ENCODE measurements at regions not wholly inside any gene's neighbourhood (a gene's known extent, or its start where the extent isn't known, plus 50 kb on each side); places are given as distances from the start of the nearest gene placed in this dataset.
"Not testable (repeated sequence)": the region's sequence is repeated elsewhere in the genome, so short reads cannot be mapped to it uniquely, and the experiment has no call there.

DNA sequence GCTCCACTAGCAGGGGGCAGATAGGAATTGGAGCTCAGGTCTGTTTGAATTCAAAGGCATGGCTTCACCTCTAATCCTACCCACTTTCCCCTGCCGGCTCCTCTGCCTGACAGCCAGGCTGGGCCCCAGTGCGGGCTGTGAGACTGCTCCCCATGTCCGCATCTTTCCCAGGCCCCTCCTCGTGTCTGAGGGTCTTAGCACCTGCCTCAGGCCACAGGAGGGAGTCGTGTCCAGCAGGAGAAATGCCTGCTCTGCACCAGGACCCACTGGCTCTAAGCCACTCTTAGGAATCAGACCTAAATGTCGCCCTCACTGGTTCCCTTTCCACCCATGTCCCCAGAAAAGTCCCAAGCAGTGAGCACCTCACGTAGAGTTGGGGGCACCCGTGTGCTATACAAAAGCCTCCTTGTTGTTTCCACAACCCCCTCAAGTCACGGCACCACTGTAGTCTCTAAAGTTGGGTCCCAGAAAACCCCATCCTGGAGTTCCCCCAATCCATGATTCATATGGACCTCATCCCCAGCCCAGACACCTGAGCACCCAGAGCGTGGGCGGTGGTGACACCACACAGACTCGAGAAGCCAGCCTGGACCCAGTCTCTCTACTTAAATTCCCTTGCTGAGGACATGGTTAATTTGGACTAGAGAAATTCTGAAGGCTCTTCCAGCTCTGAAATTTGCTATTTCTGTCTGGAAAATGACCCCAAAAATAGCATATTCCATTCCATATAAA lies 466.4 kb upstream of the ZMIZ1 start:
- TF ChIP-seq, protein P1, sequence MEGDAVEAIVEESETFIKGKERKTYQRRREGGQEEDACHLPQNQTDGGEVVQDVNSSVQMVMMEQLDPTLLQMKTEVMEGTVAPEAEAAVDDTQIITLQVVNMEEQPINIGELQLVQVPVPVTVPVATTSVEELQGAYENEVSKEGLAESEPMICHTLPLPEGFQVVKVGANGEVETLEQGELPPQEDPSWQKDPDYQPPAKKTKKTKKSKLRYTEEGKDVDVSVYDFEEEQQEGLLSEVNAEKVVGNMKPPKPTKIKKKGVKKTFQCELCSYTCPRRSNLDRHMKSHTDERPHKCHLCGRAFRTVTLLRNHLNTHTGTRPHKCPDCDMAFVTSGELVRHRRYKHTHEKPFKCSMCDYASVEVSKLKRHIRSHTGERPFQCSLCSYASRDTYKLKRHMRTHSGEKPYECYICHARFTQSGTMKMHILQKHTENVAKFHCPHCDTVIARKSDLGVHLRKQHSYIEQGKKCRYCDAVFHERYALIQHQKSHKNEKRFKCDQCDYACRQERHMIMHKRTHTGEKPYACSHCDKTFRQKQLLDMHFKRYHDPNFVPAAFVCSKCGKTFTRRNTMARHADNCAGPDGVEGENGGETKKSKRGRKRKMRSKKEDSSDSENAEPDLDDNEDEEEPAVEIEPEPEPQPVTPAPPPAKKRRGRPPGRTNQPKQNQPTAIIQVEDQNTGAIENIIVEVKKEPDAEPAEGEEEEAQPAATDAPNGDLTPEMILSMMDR (IDR thresholded peaks at IDR 0.05; ENCODE audit: low read depth, low read length, missing control alignments) = peak; percentile 3
- DNase-seq = no peak
- Histone ChIP-seq H3K36me3 (replicated peaks) (no peaks in the 10 kb centered on the region), H3K4me3 (ENCODE audit: low read depth, low read length) (no peak overlapping the region), H3K27me3 (replicated peaks) (peaks cover 2% of the 10 kb centered on the region), H3K27ac (no peak overlapping the region)
- in situ Hi-C loops (cut with HindIII; ENCODE audit: low pct_ligation_motif_present, low sequenced_read_pairs) = no loop called here

DNA sequence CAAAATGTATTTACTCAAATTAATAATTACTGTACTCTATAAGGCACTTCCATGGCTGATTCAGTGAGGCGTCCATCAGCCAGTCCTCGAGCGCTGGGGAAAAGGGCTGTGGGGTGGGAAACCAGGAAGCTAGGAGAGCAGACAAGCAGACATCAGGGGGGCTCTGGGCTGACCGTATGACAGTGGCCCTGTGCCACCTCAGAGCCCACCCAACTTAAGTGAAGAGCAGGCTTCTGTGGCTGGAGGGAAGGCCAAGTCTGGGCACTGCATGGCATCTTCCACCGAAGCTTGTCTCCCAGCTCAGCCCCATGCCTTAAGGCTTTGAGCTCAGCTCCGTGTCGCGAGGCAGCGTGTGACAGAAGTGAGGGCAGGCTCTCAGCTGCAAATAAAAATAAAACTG lies 464.5 kb upstream of the ZMIZ1 start:
- TF ChIP-seq, protein P1 (IDR thresholded peaks at IDR 0.05; ENCODE audit: low read depth, low read length, missing control alignments) = no peak
- in situ Hi-C loops (cut with HindIII; ENCODE audit: low pct_ligation_motif_present, low sequenced_read_pairs) = no loop called here
- Histone ChIP-seq H3K4me3 (ENCODE audit: low read depth, low read length) (no peak overlapping the region), H3K27me3 (replicated peaks) (peaks cover 2% of the 10 kb centered on the region), H3K36me3 (replicated peaks) (no peaks in the 10 kb centered on the region), H3K27ac (no peak overlapping the region)
- no peak for DNase-seq

DNA sequence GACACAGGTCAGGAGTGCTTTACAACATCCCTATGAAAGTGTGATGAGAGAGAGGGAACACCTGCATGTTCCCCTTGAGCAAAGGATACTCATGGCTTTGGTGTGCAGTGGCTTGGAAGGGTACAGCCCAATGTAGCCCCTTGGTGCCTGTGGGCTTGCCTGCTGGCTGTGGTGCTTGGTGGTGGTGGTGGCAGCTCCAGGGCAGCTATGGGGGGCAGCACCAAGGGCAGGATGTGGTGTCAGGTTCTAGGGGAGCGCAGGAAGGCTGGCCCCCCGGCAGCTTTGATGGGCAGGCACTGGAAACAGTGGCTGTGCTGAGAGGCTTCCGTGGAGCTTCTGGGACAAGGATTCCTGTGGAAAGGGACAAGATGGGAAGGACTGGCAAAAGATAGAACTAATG lies 464.0 kb upstream of the ZMIZ1 start:
- TF ChIP-seq, protein P1 (IDR thresholded peaks at IDR 0.05; ENCODE audit: low read depth, low read length, missing control alignments) = no peak
- Histone ChIP-seq H3K4me3 (ENCODE audit: low read depth, low read length) (no peak overlapping the region), H3K27me3 (replicated peaks) (peaks cover 1% of the 10 kb centered on the region), H3K36me3 (replicated peaks) (no peaks in the 10 kb centered on the region), H3K27ac (no peak overlapping the region)
- in situ Hi-C loops (cut with HindIII; ENCODE audit: low pct_ligation_motif_present, low sequenced_read_pairs) = no loop called here
- DNase-seq = no peak

DNA sequence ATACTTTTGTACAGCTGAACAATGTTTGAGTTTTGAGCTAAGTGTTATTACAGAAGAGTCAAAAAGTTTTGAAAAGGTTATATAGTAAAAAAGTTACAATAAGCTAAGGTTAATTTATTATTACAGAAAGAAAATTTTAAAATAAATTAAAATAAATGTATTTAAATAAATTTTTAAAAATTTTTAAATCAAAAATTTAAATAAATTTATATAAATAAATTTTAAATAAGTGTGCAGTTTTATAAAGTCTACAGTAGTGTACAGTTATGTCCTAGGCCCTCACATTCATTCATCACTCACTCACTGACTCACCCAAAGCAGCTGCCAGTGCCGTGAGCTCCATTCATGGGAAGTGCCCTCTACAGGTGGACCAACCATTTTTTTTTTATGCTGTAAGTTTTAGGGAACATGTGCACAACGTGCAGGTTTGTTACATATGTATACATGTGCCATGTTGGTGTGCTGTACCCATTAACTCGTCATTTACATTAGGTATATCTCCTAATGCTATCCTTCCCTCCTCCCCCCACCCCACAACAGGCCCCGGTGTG lies 462.9 kb upstream of the ZMIZ1 start:
- DNase-seq = no peak

DNA sequence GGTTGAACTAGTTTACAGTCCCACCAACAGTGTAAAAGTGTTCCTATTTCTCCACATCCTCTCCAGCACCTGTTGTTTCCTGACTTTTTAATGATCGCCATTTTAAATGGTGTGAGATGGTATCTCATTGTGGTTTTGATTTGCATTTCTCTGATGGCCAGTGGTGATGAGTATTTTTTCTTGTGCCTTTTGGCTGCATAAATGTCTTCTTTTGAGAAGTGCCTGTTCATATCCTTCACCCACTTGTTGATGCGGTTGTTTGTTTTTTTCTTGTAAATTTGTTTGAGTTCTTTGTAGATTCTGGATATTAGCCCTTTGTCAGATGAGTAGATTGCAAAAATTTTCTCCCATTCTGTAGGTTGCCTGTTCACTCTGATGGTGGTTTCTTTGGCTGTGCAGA lies 462.0 kb upstream of the ZMIZ1 start:
- H3K27ac ChIP-seq; in situ Hi-C loops (cut with HindIII; ENCODE audit: low pct_ligation_motif_present, low sequenced_read_pairs); H3K36me3 ChIP-seq (replicated peaks); H3K4me3 ChIP-seq (ENCODE audit: low read depth, low read length); H3K27me3 ChIP-seq (replicated peaks); DNase-seq: not testable (repeated sequence)

More for the DNA sequence above, 462.9 kb upstream of the ZMIZ1 start:
- Histone ChIP-seq H3K27ac (no peak overlapping the region), H3K27me3 (replicated peaks) (no peaks in the 10 kb centered on the region), H3K4me3 (ENCODE audit: low read depth, low read length) (no peak overlapping the region), H3K36me3 (replicated peaks) (no peaks in the 10 kb centered on the region)
- TF ChIP-seq, protein P1 (IDR thresholded peaks at IDR 0.05; ENCODE audit: low read depth, low read length, missing control alignments) = peak; percentile 39
- in situ Hi-C loops (cut with HindIII; ENCODE audit: low pct_ligation_motif_present, low sequenced_read_pairs) = no loop called here

DNA sequence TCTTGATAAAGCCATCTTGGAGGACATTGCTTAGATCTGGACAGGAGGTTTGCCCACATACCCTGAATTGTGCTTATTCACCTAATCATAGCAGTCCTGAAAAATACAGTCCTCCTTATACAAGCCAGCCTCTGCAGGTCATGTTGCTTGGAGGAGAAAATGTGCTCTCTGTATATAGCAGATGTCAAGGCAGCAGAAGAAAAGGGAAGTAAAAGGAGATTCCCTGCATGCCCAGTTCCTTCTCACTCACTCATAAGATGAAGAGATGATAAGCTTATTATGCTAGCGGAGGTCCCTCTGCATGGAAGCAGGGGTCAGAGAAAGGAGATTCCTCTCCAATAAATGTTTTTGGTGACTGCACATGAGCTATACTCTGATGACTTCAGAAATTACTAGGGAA lies 458.8 kb upstream of the ZMIZ1 start:
- no peaks in the 10 kb centered on the region for H3K27me3 ChIP-seq (replicated peaks)
- H3K4me3 ChIP-seq (ENCODE audit: low read depth, low read length) = no peak overlapping the region
- TF ChIP-seq, protein P1 (IDR thresholded peaks at IDR 0.05; ENCODE audit: low read depth, low read length, missing control alignments) = no peak
- H3K36me3 ChIP-seq (replicated peaks) = no peaks in the 10 kb centered on the region
- H3K27ac ChIP-seq = no peak overlapping the region
- DNase-seq = no peak
- in situ Hi-C loops (cut with HindIII; ENCODE audit: low pct_ligation_motif_present, low sequenced_read_pairs) = no loop called here

Data from brain microvascular endothelial cell (primary cell).